NCI-H1092 (cell line): ENCODE measurements at regions not wholly inside any gene's neighbourhood (a gene's known extent, or its start where the extent isn't known, plus 50 kb on each side); places are given as distances from the start of the nearest gene placed in this dataset.

Experiments used
- DNase-seq: peaks from one replicate; lab custom pipeline; 2025; lab: John Stamatoyannopoulos, UW

- DNase-seq, result no peak
These were observed 327.0 kb upstream of the NR5A2 start for GRCh38 chr1:199700551-199700950.

GRCh38 chr1:199701726-199702125 lies 325.8 kb upstream of the NR5A2 start:
- DNase-seq, result no peak

- DNase-seq, result no peak
These were observed 323.3 kb upstream of the NR5A2 start for GRCh38 chr1:199704231-199704630.

GRCh38 chr1:199705825-199706224 lies 321.7 kb upstream of the NR5A2 start:
- DNase-seq, result no peak

GRCh38 chr1:199706826-199707606 lies 320.5 kb upstream of the NR5A2 start:
- DNase-seq, result no peak

- DNase-seq, result no peak
These were observed 316.5 kb upstream of the NR5A2 start for GRCh38 chr1:199710974-199711373.

GRCh38 chr1:199716729-199717128 lies 310.8 kb upstream of the NR5A2 start:
- no peak for DNase-seq

GRCh38 chr1:199719156-199719842 lies 308.2 kb upstream of the NR5A2 start:
- no peak for DNase-seq

GRCh38 chr1:199720496-199720895 lies 307.0 kb upstream of the NR5A2 start:
- DNase-seq, result no peak

- DNase-seq, result no peak
These were observed 306.5 kb upstream of the NR5A2 start for GRCh38 chr1:199721001-199721400.

GRCh38 chr1:199723250-199723956 lies 304.1 kb upstream of the NR5A2 start:
- no peak for DNase-seq

- DNase-seq, result no peak
These were observed 303.5 kb upstream of the NR5A2 start for GRCh38 chr1:199724049-199724448.

GRCh38 chr1:199725002-199725565 lies 302.4 kb upstream of the NR5A2 start:
- DNase-seq, result no peak

GRCh38 chr1:199727682-199728081 lies 299.8 kb upstream of the NR5A2 start:
- DNase-seq, result no peak

GRCh38 chr1:199728345-199728744 lies 299.2 kb upstream of the NR5A2 start:
- DNase-seq, result no peak

- no peak for DNase-seq
These were observed 294.4 kb upstream of the NR5A2 start for GRCh38 chr1:199733125-199733524.

GRCh38 chr1:199734186-199734585 lies 293.3 kb upstream of the NR5A2 start:
- no peak for DNase-seq

GRCh38 chr1:199735660-199736059 lies 291.9 kb upstream of the NR5A2 start:
- DNase-seq, result no peak

GRCh38 chr1:199736646-199737045 lies 290.9 kb upstream of the NR5A2 start:
- DNase-seq, result no peak

- DNase-seq, result no peak
These were observed 285.9 kb upstream of the NR5A2 start for GRCh38 chr1:199741586-199741985.

GRCh38 chr1:199742547-199742946 lies 285.0 kb upstream of the NR5A2 start:
- DNase-seq, result no peak

- DNase-seq, result no peak
These were observed 284.3 kb upstream of the NR5A2 start for GRCh38 chr1:199743227-199743626.
